Activated CD4-positive, CD25-positive, alpha-beta regulatory T cell (primary cell): ENCODE measurements at regions not wholly inside any gene's neighbourhood (a gene's known extent, or its start where the extent isn't known, plus 50 kb on each side); places are given as distances from the start of the nearest gene placed in this dataset.
"Not testable (repeated sequence)": the region's sequence is repeated elsewhere in the genome, so short reads cannot be mapped to it uniquely, and the experiment has no call there.

Source experiments
- DNase-seq, 4 experiments: peaks; one replicate each; lab custom pipeline; 2025; lab: John Stamatoyannopoulos, UW

DNA sequence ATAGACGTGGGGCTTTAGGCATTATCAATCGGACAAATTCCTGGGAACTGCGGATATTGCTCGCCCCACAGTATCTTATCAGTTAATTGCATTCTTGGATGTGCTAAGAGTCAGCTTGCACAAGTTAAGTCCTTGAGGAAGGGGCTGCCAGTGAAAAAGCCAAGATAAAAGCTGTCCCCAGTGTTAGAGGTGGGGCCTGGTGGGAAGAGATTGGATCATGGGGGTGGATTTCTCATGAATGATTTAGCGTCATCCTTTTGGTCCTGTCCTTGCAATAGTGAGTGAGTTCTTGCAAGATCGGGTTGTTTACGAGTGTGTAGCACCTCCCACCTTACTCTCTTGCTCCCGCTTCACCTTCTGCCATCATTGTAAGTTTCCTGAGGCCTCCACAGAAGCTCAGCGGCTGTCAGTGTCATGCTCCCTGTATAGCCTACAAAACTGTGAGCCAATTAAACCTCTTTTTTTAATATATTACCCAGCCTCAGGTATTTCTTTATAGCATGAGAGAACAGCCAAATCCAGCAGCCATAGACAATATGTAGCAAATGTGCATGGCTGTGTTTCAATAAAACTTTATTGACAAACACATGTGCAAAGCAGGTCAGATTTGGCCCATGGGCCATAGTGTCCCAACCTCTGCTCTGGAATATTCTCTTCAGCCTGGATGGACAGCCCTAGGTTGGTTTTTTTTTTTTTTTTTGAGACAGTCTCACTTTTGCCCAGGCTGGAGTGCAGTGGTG is 189.2 kb downstream of the OTOP1 start:
- not testable (repeated sequence) for DNase-seq

DNA sequence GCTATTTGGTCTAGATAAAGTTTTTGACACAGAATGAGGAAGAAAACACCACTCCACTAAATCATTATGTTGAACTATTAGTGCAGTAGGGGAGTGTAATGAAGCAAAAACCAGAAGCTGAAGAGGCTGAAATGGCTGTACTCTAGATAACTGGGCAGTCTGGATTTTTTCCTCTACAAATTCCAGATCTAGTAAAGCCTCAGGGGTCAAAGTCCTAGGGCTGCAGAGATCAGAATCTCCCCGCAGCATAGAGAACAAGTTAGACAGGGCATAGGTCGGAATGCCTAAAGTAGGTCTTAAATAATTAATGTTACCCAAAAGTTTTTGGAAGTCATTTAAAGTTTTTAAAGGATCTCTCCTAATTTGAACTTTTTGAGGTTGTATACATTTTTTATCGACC is 180.9 kb downstream of the OTOP1 start:
- DNase-seq: not testable (repeated sequence)

- DNase-seq: not testable (repeated sequence)
These were observed 180.0 kb downstream of the OTOP1 start for GRCh38 chr4:4046686-4047085.

DNA sequence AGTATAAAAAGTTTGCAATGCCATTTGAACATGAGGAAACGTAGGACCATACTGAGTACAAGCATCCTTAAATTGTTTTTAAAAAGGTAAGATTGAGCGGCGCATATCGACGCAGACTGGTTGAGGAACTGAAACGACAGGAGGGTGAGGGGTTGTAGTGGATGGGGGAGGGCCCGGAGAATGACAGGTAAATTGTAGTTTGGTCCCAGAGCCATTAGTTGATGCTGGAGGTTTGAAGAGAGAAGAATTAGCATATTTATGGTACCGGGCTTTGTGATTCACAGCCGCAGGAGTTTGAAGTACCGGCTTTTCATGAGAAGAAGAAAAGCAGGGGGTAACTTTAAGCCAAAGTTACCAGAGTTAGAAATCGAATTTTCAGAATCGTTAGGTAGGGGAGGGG is 179.5 kb downstream of the OTOP1 start:
- not testable (repeated sequence) for DNase-seq

DNA sequence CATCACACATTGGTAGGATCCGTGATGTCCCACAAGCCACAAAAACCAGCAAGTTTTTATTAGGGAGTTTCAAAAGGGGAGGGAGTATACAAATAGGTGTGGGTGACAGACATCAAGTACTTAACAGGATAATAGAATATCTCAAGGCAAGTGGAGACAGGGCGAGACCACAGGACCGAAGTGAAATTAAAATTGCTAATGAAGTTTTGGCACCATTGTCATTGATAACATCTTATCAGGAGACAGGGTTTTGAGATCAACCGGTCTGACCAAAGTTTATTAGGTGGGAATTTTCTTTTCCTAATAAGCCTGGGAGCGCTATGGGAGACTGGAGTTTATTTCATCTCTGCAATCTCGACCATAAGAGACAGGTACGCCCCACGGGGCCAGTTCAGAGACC is 178.5 kb downstream of the OTOP1 start:
- DNase-seq: not testable (repeated sequence)

GRCh38 chr4:4050781-4051180 is 175.9 kb downstream of the OTOP1 start:
- DNase-seq: not testable (repeated sequence)

DNA sequence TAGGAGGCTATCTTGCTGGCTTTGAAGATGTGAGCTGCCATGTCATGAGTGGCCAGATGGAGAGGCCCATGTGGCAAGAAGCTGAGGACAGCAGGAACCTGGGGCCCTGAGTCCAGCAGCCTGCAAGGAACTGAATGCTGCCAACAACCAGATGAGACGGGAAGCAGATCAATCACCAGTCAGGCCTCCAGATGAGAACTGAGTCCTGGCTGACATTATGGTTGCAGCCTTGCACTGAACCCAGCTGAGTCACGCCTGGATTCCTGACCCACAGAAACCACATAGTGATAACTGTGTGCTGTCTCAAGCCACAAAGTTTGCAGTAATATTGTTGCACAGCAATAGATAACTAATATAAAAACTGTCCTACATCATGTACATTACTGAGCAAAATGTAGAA is 173.8 kb downstream of the OTOP1 start:
- DNase-seq: not testable (repeated sequence)

- DNase-seq: not testable (repeated sequence)
These were observed 169.5 kb downstream of the OTOP1 start for GRCh38 chr4:4057226-4057625.

DNA sequence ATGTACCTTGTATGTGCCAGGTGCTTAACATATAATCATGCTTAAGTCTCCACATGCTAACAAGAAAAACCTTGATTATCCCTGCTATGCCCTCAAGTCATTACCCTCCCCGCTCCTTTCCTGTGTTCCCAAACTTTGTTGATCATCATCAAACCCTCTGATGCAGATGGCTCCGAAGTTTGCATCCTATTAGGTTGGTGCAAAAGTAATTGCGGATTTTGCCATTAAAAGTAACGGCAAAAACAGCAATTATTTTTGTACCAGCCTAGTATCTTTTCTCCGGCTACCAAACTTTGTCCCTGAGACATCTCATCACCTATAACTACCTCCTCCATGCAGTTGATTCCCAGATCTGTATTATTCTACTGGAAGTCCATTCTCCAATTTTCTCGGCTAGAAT is 142.6 kb downstream of the OTOP1 start:
- DNase-seq: not testable (repeated sequence)

DNA sequence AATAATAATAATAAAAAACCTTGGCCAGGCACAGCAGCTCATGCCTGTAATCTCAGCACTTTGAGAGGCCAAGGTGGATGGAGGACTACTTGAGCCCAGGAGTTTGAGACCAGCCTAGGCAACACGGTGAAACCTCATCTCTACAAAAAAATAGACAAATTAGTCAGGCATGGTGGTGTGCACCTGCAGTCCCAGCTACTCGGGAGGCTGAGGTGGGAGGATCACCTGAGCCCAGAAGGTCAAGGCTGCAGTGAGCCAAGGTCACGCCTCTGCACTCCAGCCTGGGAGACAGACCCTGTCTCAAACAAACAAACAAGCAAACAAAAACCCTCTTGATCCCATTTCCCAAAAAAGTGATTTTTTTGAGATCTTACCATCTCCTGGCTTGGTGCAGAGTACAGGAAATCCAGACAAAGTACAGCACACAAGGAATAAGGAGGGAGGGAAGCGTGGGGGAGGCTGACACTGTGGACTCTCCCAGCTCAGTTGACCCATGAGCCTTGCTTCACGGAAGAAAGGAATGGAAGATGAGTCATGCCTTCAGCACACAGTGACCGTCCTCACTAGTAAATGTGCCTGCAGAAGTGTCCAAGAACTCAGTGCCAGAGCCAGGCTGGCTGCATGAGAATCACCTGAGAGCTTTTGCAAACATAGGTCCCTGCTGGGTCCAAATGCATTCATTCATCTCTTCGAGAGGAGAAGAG is 136.9 kb downstream of the OTOP1 start:
- not testable (repeated sequence) for DNase-seq

GRCh38 chr4:4090720-4091119 is 136.0 kb downstream of the OTOP1 start:
- DNase-seq: not testable (repeated sequence)

GRCh38 chr4:4092159-4092558 is 134.6 kb downstream of the OTOP1 start:
- DNase-seq: not testable (repeated sequence)

DNA sequence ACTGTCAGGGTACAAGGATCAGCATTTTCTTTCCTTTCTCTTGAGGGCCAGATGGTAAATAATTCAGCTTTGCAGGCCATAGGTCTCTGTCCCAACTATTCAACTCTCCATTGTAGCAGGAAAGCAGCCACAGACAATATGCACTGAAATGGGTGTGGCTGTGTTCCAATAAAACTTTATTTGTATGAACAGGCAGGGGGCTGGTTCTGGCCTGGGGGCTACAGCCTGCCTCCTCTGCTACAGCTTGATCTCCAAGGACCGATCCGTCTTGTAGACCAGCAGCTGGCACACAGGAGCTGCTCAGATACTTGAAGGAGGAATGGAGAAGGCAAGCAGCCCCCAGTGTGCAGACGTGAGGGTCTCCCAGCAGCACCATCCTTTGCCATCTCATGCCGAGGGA is 127.1 kb downstream of the OTOP1 start:
- not testable (repeated sequence) for DNase-seq

DNA sequence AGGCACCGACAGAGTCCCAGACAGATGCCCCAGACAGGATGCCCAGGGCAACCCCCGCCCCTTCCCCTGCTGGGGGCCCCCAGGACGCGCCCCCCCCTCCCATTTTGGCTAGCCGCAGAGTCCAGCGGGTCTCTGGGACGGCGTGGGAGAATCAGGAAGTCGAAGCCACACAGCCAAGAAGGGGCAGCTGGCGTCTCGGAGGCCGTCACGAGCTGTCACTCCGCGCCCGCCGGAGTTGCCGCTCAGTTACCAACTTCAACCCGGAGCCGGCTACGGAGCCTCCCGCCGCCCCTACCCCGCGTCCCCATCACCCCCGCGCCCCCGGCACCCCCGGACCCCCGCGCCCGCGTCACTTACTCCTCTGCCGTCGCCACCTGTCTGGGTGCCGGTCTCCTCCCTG is 119.8 kb downstream of the OTOP1 start:
- not testable (repeated sequence) for DNase-seq

DNA sequence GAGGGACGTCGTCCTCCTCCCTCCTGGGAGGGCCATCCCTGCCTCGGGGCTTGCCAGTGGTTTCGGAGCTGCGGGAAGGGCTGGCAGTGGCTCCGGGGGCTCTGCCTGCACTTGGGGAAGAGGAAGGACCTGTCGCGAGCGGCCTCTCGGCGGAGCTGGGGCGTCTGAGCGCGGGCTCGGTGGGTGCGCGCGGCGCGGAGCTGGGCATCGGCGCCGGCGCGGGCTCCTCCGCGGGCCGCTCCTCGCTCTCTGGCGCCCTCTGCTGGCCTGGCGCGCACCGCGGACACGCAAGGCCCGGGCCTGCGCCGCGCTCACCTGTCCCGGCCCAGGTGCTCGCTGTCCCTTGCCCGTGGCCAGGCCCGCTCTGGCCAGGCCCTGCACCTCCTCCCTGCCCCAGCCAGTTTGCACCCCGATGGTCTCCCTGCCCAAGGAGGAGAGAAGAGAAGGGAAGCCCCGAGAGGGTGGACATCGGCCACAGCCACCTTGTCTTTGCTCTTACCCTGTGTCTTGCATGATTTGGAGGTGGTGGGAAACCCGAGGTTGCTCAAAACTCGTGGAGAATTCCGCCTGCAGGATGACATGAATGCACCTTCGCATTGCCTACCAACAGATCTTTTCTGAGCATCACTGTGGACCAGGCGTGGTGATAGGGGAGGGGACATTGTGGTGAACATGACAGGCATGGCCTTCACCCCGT is 119.2 kb downstream of the OTOP1 start:
- DNase-seq: peak; percentile 45 to 71 (median 62)

DNA sequence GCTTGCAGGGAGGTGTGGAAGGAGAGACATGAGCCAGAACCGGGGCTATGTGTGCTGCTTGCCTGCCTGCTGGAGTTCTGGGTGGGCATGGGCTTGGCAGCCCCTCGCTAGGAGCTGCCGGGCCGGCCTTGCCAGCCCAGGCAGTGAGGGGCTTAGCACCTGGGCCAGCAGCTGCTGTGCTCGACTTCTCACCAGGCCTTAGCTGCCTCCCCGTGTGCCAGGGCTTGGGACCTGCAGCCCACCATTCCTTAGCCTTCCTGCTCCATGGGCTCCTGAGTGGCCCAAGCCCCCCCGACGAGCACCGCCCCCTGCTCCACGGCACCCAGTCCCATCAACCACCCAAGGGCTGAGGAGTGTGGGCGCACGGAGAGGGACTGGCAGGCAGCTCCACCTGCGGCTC is 111.3 kb downstream of the OTOP1 start:
- DNase-seq: not testable (repeated sequence)

DNA sequence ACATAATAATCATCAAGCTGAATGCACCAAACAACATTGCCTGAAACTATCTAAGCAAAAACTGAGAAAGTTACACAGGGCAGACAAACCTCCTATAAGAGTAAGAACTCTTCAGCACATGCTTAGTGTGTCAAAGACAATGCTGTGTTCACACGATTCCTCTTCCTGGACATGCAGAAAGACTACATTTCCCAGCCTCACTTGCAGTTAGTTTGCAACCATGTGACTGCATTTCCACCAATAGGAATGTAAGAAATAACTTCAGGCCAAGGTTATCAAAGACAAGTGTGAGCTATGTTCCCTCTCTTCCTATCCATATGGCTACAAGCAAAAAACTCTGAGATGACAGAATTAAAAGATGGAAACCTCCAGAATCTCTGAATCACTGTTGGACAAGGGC is 109.8 kb downstream of the OTOP1 start:
- not testable (repeated sequence) for DNase-seq

GRCh38 chr4:4134368-4134767 is 92.4 kb downstream of the OTOP1 start:
- not testable (repeated sequence) for DNase-seq

- not testable (repeated sequence) for DNase-seq
These were observed 90.1 kb downstream of the OTOP1 start for GRCh38 chr4:4136621-4137020.
